ENCODE measurements at regions not wholly inside any gene's neighbourhood (a gene's known extent, or its start where the extent isn't known, plus 50 kb on each side); places are given as distances from the start of the nearest gene placed in this dataset.

DNA sequence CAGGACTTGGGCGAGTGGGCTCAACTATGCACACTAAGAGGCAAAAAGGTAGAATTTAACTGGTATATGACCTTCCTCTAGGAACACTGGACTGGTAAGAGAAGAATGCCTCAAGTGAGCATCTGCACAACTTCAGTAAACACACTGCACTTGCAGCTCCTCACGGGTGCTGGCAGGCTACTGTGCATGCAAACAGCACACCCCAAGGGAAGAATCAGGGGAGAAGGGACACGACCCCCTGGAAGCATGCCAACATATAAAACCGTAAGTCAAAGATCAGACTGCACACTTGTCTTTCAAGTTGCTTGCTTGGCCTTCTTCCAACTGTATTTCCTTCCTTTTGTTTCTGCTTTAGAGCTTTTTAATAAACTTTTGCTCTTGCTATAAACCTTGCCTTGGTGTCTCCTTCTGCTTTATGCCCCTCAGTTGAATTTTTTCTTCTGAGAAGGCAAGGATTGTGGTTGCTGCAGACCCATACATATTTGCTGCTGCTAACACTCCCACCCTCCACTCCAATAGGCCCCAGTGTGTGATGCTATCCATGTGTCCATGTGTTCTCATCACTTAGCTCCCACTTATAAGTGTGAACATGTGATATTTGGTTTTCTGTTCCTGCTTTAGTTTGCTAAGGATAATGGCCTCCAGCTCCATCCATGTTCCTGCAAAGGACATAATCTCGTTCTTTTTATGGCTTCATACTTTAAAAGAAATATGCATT, 263.7 kb upstream of the SPOPL start:
- TF ChIP-seq, protein P1, sequence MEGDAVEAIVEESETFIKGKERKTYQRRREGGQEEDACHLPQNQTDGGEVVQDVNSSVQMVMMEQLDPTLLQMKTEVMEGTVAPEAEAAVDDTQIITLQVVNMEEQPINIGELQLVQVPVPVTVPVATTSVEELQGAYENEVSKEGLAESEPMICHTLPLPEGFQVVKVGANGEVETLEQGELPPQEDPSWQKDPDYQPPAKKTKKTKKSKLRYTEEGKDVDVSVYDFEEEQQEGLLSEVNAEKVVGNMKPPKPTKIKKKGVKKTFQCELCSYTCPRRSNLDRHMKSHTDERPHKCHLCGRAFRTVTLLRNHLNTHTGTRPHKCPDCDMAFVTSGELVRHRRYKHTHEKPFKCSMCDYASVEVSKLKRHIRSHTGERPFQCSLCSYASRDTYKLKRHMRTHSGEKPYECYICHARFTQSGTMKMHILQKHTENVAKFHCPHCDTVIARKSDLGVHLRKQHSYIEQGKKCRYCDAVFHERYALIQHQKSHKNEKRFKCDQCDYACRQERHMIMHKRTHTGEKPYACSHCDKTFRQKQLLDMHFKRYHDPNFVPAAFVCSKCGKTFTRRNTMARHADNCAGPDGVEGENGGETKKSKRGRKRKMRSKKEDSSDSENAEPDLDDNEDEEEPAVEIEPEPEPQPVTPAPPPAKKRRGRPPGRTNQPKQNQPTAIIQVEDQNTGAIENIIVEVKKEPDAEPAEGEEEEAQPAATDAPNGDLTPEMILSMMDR (IDR thresholded peaks at IDR 0.05) = no peak
- TF ChIP-seq POLR2AphosphoS5 (IDR thresholded peaks at IDR 0.05) (no peak), POLR2A (IDR thresholded peaks at IDR 0.05) (no peak)
